ENCODE measurements at regions not wholly inside any gene's neighbourhood (a gene's known extent, or its start where the extent isn't known, plus 50 kb on each side); places are given as distances from the start of the nearest gene placed in this dataset.

DNA sequence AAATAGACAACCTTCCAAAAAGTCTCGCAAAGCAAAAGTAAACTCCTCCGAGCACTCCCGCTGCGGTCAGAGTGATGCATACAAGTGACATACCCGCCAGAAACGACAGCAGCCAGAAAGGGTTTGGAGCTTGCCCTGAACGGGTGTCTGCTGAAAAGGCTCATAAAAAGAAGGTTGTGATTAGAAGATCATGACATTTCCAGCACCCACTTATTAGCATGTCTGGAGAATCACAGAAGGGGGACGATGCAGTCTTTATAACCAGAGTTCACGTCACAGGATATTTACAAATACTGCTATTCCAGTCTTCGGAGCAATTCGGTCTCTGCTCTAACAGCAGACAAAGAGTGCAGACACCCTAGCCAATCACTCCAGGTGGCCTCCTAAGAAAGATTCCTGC is 59.1 kb upstream of the FRMD4B start:
- TF ChIP-seq CTCF (IDR thresholded peaks at IDR 0.05) (no peak), POLR2AphosphoS5 (IDR thresholded peaks at IDR 0.05) (no peak), POLR2A (IDR thresholded peaks at IDR 0.05) (no peak)
